ENCODE measurements at regions not wholly inside any gene's neighbourhood (a gene's known extent, or its start where the extent isn't known, plus 50 kb on each side); places are given as distances from the start of the nearest gene placed in this dataset.

DNA sequence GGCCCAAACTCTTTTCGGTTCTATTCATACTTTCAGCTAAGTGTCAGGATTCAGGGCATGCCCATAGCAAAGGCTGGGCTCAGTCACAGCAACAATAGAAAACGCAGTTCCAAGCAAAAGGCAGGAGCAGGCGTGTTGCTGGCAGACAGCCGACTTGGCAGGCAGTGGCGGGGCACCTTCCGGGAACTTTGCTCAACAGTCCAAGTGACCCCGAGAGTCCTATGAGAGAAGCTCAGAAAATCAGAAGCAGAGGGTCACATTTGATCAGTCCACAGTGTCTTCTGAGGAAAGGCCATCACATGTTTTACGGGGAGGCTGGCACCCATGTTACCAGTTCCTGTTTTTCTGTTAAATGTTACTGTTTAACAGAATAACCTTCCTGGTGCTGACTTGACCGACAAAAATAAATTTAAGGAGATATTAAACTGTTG is 115.0 kb downstream of the DACT1 start:
- Histone ChIP-seq H3K9me3 (ENCODE audit: control insufficient read depth, low read length) (no peaks in the 10 kb centered on the region), H3K4me2 (ENCODE audit: low read length) (peak overlapping the region; percentile 54), H3K4me1 (peaks cover 24% of the 10 kb centered on the region), H3K9ac (no peak overlapping the region), H2AFZ (peak overlapping the region; percentile 75), H3K27ac (peak overlapping the region; percentile 58), H3K27me3 (ENCODE audit: control insufficient read depth, insufficient read depth, low read length) (no peaks in the 10 kb centered on the region), H3K4me3 (ENCODE audit: low read depth, low read length) (peak overlapping the region; percentile 20), H3K36me3 (ENCODE audit: control insufficient read depth, insufficient read depth, low read length) (no peaks in the 10 kb centered on the region), H3K79me2 (no peaks in the 10 kb centered on the region)
- TF ChIP-seq, protein P1, sequence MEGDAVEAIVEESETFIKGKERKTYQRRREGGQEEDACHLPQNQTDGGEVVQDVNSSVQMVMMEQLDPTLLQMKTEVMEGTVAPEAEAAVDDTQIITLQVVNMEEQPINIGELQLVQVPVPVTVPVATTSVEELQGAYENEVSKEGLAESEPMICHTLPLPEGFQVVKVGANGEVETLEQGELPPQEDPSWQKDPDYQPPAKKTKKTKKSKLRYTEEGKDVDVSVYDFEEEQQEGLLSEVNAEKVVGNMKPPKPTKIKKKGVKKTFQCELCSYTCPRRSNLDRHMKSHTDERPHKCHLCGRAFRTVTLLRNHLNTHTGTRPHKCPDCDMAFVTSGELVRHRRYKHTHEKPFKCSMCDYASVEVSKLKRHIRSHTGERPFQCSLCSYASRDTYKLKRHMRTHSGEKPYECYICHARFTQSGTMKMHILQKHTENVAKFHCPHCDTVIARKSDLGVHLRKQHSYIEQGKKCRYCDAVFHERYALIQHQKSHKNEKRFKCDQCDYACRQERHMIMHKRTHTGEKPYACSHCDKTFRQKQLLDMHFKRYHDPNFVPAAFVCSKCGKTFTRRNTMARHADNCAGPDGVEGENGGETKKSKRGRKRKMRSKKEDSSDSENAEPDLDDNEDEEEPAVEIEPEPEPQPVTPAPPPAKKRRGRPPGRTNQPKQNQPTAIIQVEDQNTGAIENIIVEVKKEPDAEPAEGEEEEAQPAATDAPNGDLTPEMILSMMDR (IDR thresholded peaks at IDR 0.05), result no peak

DNA sequence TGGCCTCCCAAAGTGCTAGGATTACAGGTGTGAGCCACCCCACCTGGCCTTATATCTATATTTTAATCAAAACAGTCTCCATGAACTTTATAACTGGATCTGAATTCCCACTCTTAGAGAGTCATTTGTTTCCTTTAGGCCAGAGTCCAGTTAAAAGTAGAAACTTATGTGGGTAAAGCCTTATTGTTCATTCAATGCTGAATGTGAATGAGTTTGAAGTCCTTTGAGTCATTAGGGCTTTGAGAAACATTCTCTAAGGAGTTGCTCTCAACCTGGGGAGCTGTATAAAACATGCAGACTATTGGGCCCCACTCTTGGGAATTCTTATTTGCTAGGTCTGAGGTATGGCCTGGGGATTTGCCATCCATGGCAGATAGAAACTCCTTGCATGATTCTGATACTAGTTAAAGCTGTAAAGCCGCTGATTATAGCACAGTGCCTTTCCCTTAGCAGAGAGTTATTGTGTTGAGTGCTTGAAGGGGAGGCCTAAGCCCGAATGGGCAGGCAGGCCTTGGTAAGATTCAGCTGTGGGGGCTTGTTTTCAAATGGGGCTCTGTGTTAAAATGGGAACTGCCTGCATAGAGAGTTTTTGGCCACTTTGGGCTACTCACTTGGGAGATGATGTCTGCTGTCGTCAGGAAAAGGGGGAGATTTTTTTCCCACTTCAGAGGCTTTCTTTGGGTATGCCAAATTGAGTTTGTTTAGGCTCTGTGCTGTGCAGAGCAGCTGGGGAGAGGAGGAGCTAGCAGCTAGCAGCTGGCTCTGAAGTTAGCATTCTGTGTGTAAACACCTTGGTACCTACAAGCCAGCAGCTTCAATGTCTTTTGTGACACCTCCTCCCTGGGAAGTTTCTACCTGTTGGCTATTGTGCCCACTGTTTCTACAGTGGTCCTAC is 117.5 kb downstream of the DACT1 start:
- Histone ChIP-seq H3K4me1 (peaks cover 16% of the 10 kb centered on the region), H3K27me3 (ENCODE audit: control insufficient read depth, insufficient read depth, low read length) (no peaks in the 10 kb centered on the region), H3K4me3 (ENCODE audit: low read depth, low read length) (no peak overlapping the region), H3K9me3 (ENCODE audit: control insufficient read depth, low read length) (no peaks in the 10 kb centered on the region), H3K27ac (peak overlapping the region; percentile 17), H3K9ac (no peak overlapping the region), H3K4me2 (ENCODE audit: low read length) (no peak overlapping the region), H3K36me3 (ENCODE audit: control insufficient read depth, insufficient read depth, low read length) (no peaks in the 10 kb centered on the region), H2AFZ (peak overlapping the region; percentile 82), H3K79me2 (no peaks in the 10 kb centered on the region)
- TF ChIP-seq, protein P1 (IDR thresholded peaks at IDR 0.05), result no peak

DNA sequence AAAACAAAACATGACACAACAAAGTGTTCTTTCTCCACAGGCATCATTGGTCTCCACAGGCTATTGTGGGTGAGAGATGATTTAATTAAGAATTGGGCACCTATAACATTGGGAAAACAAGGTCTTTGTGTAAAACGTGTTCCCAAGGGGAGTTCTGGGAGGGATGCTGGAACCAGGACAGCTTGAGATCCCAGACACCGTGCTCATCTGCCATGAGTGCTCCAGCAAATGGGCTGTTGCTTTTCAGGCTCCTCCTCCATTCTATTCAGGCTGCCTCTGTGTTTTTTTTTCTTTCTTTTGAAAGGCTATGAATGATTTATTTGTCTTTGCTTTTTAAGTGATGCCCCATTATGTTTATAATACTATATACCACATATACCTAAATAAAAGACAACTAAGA is 122.4 kb downstream of the DACT1 start:
- H3K4me2 ChIP-seq (ENCODE audit: low read length), result no peak overlapping the region
- no peak overlapping the region for H3K9ac ChIP-seq
- no peak overlapping the region for H2AFZ ChIP-seq
- H3K36me3 ChIP-seq (ENCODE audit: control insufficient read depth, insufficient read depth, low read length), result no peaks in the 10 kb centered on the region
- no peaks in the 10 kb centered on the region for H3K27me3 ChIP-seq (ENCODE audit: control insufficient read depth, insufficient read depth, low read length)
- H3K79me2 ChIP-seq, result no peaks in the 10 kb centered on the region
- TF ChIP-seq, protein P1 (IDR thresholded peaks at IDR 0.05), result no peak
- no peak overlapping the region for H3K4me3 ChIP-seq (ENCODE audit: low read depth, low read length)
- H3K9me3 ChIP-seq (ENCODE audit: control insufficient read depth, low read length), result no peaks in the 10 kb centered on the region
- no peak overlapping the region for H3K27ac ChIP-seq
- peaks cover 2% of the 10 kb centered on the region for H3K4me1 ChIP-seq

DNA sequence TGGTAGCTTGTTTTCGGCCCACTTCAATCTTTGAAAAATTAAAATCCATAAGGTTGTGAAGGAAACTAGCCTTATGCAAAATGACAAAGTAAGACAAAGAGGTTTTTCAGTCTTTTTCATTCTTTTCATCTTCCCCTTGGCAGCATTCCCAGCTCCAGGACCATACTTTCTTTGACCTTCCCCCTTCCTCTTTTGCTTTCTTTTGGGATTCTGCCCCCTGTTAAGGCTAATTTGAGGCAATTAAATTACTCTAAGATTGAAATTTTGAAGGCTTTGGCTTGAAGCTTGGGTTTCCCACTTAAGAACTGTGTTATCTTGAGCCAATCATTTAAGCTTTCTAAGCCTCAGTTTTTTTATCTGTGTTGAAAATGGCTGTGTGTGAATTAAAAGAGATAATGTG is 124.9 kb downstream of the DACT1 start:
- no peaks in the 10 kb centered on the region for H3K27me3 ChIP-seq (ENCODE audit: control insufficient read depth, insufficient read depth, low read length)

More for the DNA sequence above, 124.9 kb downstream of the DACT1 start:
- no peak overlapping the region for H3K27ac ChIP-seq
- H3K4me2 ChIP-seq (ENCODE audit: low read length), result no peak overlapping the region
- H3K9me3 ChIP-seq (ENCODE audit: control insufficient read depth, low read length), result no peaks in the 10 kb centered on the region
- H3K9ac ChIP-seq, result no peak overlapping the region
- H3K79me2 ChIP-seq, result no peaks in the 10 kb centered on the region
- H3K4me3 ChIP-seq (ENCODE audit: low read depth, low read length), result no peak overlapping the region
- no peak overlapping the region for H2AFZ ChIP-seq
- H3K36me3 ChIP-seq (ENCODE audit: control insufficient read depth, insufficient read depth, low read length), result no peaks in the 10 kb centered on the region
- TF ChIP-seq, protein P1 (IDR thresholded peaks at IDR 0.05), result no peak
- no peaks in the 10 kb centered on the region for H3K4me1 ChIP-seq

All from parathyroid adenoma (tissue), 2 donors.